Natural killer cell (primary cell): ENCODE measurements at regions not wholly inside any gene's neighbourhood (a gene's known extent, or its start where the extent isn't known, plus 50 kb on each side); places are given as distances from the start of the nearest gene placed in this dataset.

ENCODE experiments used
- ATAC-seq, 3 donors: fragments of 150-1000 bp in 2 of 3; fragments of 200-7000 bp in 1 of 3; cut with Tn5 transposase; 1 replicate in 1 of 3; 2 replicates in 2 of 3; pipeline ENCODE4 v1.10.0; 2021; ENCODE audit warnings: mild to moderate bottlenecking in 2 of 3, moderate library complexity in 2 of 3
- DNase-seq, 2 donors: peaks; one replicate each; pipeline versions ENCODE4 v3.0.0 to v3.0.0-alpha.2; 2013 to 2021; ENCODE audit warnings: mixed read lengths in 1 of 2
- H3K27ac ChIP-seq: one replicate; pipeline ENCODE4 v1.5.1; 2013; ENCODE audit warnings: mild to moderate bottlenecking, low read length
- H3K27me3 ChIP-seq: one replicate; pipeline ENCODE4 v1.6.1; 2013; ENCODE audit warnings: low read length; ENCODE audit not compliant: control insufficient read depth, insufficient read depth
- H3K36me3 ChIP-seq: one replicate; pipeline ENCODE4 v1.6.1; 2013; ENCODE audit warnings: low read length; ENCODE audit not compliant: control insufficient read depth, insufficient read depth
- H3K4me1 ChIP-seq: one replicate; pipeline ENCODE4 v1.6.1; 2013; ENCODE audit warnings: low read length; ENCODE audit not compliant: control insufficient read depth, insufficient read depth
- H3K4me3 ChIP-seq: one replicate; pipeline ENCODE4 v1.5.1; 2013; ENCODE audit warnings: low read length
- H3K9me3 ChIP-seq: one replicate; pipeline ENCODE4 v1.6.1; 2013; ENCODE audit warnings: low read length; ENCODE audit not compliant: control insufficient read depth, insufficient read depth
- H3K27ac Mint-ChIP-seq, 2 donors: one replicate each; pipeline ENCODE4 v1.8.0; 2022; ENCODE audit warnings: mild to moderate bottlenecking in 2 of 2, mixed read lengths in 2 of 2, moderate library complexity in 1 of 2
- H3K27me3 Mint-ChIP-seq, 2 donors: one replicate each; pipeline ENCODE4 v1.8.0; 2022; ENCODE audit warnings: low read depth in 2 of 2, mixed read lengths in 2 of 2
- H3K36me3 Mint-ChIP-seq: one replicate; pipeline ENCODE4 v1.8.0; 2022; ENCODE audit warnings: mixed read lengths
- H3K4me1 Mint-ChIP-seq, 2 donors: one replicate each; pipeline ENCODE4 v1.8.0; 2022; ENCODE audit warnings: mixed read lengths in 2 of 2
- H3K4me3 Mint-ChIP-seq: one replicate; pipeline ENCODE4 v1.8.0; 2022; ENCODE audit warnings: mild to moderate bottlenecking, moderate library complexity, mixed read lengths
- H3K9me3 Mint-ChIP-seq, 2 donors: one replicate each; pipeline ENCODE4 v1.8.0; 2022; ENCODE audit warnings: mixed read lengths in 2 of 2
- CTCF ChIP-seq: fragments of 200-600 bp; IDR thresholded peaks from one replicate; pipeline ENCODE4 v1.8.0; 2022; ENCODE audit warnings: antibody characterized with exemption
- WGBS: methylation state at CpG from one replicate; pipeline ENCODE4 v1.1.7; 2013; ENCODE audit warnings: missing lambda C conversion rate; ENCODE audit not compliant: insufficient coverage; 5-methylcytosine and 5-hydroxymethylcytosine counted together
- intact Hi-C: fragments of 100-400 bp; cut with micrococcal nuclease; formaldehyde crosslinking; loops from one replicate; pipeline ENCODE4 v1.14.2; 2022

GRCh38 chr6:104434519-104434918, 425.2 kb downstream of the HACE1 start:
- Mint-ChIP-seq H3K4me3 (no peak overlapping the region), H3K27ac (no peak overlapping the region), H3K27me3 (no peaks in the 10 kb centered on the region), H3K4me1 (no peaks in the 10 kb centered on the region), H3K36me3 (no peaks in the 10 kb centered on the region), H3K9me3 (peaks cover 18 to 19% of the 10 kb centered on the region in 2 donors)
- intact Hi-C loops: no loop called here
- Histone ChIP-seq H3K9me3 (no peaks in the 10 kb centered on the region), H3K36me3 (no peaks in the 10 kb centered on the region), H3K4me3 (no peak overlapping the region), H3K27me3 (no peaks in the 10 kb centered on the region), H3K4me1 (no peaks in the 10 kb centered on the region), H3K27ac (no peak overlapping the region)
- ATAC-seq (no peak), DNase-seq (no peak)
- 59% methylated on average over 2 of the region's 2 CpGs for WGBS
- TF ChIP-seq CTCF: no peak

GRCh38 chr6:104431096-104431495, 428.6 kb downstream of the HACE1 start:
- no peak for TF ChIP-seq CTCF
- Mint-ChIP-seq H3K36me3 (no peaks in the 10 kb centered on the region), H3K4me1 (no peaks in the 10 kb centered on the region), H3K9me3 (peaks cover 17 to 18% of the 10 kb centered on the region in 2 donors), H3K27me3 (no peaks in the 10 kb centered on the region), H3K27ac (no peak overlapping the region), H3K4me3 (no peak overlapping the region)
- no peak for DNase-seq
- WGBS: 84% methylated on average over 3 of the region's 3 CpGs
- no peak for ATAC-seq
- Histone ChIP-seq H3K4me1 (no peaks in the 10 kb centered on the region), H3K9me3 (peaks cover 2% of the 10 kb centered on the region), H3K27me3 (no peaks in the 10 kb centered on the region), H3K4me3 (no peak overlapping the region), H3K36me3 (no peaks in the 10 kb centered on the region), H3K27ac (no peak overlapping the region)
- intact Hi-C loops: no loop called here

- H3K27me3 ChIP-seq: no peaks in the 10 kb centered on the region
- no peaks in the 10 kb centered on the region for H3K4me1 ChIP-seq
- Mint-ChIP-seq H3K4me3 (no peak overlapping the region), H3K27ac (no peak overlapping the region), H3K4me1 (no peaks in the 10 kb centered on the region), H3K27me3 (no peaks in the 10 kb centered on the region), H3K9me3 (peaks cover 18 to 20% of the 10 kb centered on the region in 2 donors), H3K36me3 (no peaks in the 10 kb centered on the region)
- no peak for TF ChIP-seq CTCF
- peaks cover 2% of the 10 kb centered on the region for H3K9me3 ChIP-seq
- 60% methylated on average over 1 of the region's 1 CpG for WGBS
- no peak for DNase-seq
- H3K4me3 ChIP-seq: no peak overlapping the region
- intact Hi-C loops: no loop called here
- no peak for ATAC-seq
- no peaks in the 10 kb centered on the region for H3K36me3 ChIP-seq
- H3K27ac ChIP-seq: no peak overlapping the region
Measured at GRCh38 chr6:104428184-104428583, 431.5 kb downstream of the HACE1 start.

GRCh38 chr6:104423691-104424090, 436.0 kb downstream of the HACE1 start:
- no peaks in the 10 kb centered on the region for H3K36me3 ChIP-seq
- Mint-ChIP-seq H3K27me3 (no peaks in the 10 kb centered on the region), H3K9me3 (peaks cover 23 to 24% of the 10 kb centered on the region in 2 donors), H3K27ac (no peak overlapping the region), H3K4me1 (no peaks in the 10 kb centered on the region), H3K36me3 (no peaks in the 10 kb centered on the region), H3K4me3 (no peak overlapping the region)
- H3K4me1 ChIP-seq: no peaks in the 10 kb centered on the region
- H3K9me3 ChIP-seq: peaks cover 2% of the 10 kb centered on the region
- 57% methylated on average over 1 of the region's 2 CpGs for WGBS
- no peak overlapping the region for H3K27ac ChIP-seq
- DNase-seq (no peak), ATAC-seq (no peak)
- no peak for TF ChIP-seq CTCF
- no peaks in the 10 kb centered on the region for H3K27me3 ChIP-seq
- intact Hi-C loops: no loop called here
- no peak overlapping the region for H3K4me3 ChIP-seq
